GM19240 (cell line): ENCODE measurements at regions not wholly inside any gene's neighbourhood (a gene's known extent, or its start where the extent isn't known, plus 50 kb on each side); places are given as distances from the start of the nearest gene placed in this dataset.
"Not testable (repeated sequence)": the region's sequence is repeated elsewhere in the genome, so short reads cannot be mapped to it uniquely, and the experiment has no call there.

Experiments
- DNase-seq: peaks from one replicate; pipeline ENCODE4 v3.0.0; 2011; ENCODE audit warnings: low spot score; ENCODE audit not compliant: insufficient read length

GRCh38 chrX:68951942-68952619, 123.3 kb downstream of the EFNB1 start:
- DNase-seq = not testable (repeated sequence)

- no peak for DNase-seq
Observed at GRCh38 chrX:68950937-68951336, 122.1 kb downstream of the EFNB1 start.

- no peak for DNase-seq
Observed at GRCh38 chrX:68947882-68948605, 119.2 kb downstream of the EFNB1 start.

- no peak for DNase-seq
Observed at GRCh38 chrX:68945603-68946228, 116.9 kb downstream of the EFNB1 start.

GRCh38 chrX:68945081-68945602, 116.3 kb downstream of the EFNB1 start:
- DNase-seq = no peak

DNA sequence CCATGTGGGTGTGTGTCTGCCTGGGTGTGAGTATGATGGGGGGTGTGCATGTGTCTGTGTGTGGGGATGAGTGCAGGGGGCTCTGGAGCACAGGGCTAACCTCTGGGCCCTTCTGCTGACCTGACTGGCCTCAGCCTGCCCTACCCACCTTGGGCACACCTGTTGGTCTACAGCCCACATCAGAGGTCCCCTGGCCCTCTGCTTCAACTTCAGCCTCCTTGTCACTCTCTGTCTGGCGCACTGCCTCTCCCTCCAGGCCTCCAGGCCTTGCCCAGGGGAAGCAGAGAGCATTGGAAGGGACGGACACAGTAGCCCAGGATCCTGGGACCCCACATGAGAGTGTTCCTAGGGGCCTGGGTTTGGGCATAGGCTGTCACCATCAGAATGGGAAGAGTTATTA, 115.4 kb downstream of the EFNB1 start:
- DNase-seq = no peak

- DNase-seq = no peak
Observed at GRCh38 chrX:68942840-68943239, 114.0 kb downstream of the EFNB1 start.

- DNase-seq = no peak
Observed at GRCh38 chrX:68942104-68942503, 113.3 kb downstream of the EFNB1 start.

DNA sequence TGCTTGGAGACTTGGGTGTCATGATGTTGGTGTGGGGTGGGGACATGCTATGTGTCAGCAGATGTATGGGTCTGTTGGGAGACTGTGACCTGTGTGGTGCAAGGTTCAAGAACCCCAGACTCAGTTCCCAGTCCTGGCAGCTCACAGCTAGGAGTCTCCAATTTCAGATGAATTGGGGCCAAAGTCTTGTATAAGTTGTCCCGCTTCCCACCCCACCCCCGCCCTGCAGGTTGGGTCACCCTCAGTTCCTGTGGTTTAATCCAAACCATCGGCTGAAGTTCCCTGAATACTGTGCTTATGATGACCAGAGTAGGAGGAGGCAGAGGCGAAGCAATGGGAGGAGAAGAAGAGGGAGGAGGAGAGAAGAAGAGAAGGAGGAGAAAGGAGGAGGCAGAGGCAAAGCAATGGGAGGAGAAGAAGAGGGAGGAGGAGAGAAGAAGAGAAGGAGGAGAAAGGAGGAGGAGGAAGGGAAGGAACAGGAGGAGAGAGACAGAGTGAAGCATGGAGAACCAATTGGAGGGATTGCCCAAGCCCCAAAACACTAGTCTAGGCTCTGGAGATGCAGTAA, 112.6 kb downstream of the EFNB1 start:
- no peak for DNase-seq

DNA sequence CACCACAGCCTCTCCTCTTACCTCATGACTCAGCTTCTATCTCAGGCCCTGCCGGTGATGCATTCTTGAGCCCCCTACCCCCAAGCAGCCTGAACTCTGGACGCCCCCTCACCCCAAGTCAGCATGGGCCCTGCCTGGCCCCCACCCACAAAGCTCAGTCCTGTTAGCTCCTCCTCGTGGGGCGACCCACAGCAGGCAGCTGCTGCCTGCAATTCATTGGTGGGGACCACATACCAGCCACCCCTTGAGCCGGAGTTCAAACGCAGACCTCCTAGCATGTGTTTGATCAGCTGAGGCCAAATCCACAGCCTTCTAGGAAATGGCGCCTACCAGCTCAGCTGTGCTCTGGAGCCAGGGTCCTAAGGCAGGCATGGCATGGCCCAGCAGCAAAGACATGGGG, 111.8 kb downstream of the EFNB1 start:
- DNase-seq = no peak

DNA sequence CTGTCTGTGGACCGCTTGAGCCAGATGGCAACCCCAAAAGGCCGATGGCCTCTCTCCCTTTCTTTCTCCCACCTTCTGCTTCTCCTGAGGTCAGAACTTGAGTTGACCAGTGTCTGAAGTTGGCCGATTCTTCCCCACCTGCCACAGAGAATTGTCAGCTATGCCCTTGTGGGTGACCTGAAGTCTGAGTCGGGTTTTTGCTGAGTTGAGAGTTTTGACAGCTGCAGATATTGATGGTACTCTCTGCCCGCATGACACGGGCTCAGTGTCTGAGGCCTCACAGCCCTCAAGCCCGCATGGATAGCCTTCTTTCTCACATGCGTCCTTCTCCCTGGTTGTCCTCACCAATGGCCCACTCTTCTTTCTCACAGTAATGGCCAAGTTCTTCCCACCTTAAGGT, 111.0 kb downstream of the EFNB1 start:
- DNase-seq = no peak

DNA sequence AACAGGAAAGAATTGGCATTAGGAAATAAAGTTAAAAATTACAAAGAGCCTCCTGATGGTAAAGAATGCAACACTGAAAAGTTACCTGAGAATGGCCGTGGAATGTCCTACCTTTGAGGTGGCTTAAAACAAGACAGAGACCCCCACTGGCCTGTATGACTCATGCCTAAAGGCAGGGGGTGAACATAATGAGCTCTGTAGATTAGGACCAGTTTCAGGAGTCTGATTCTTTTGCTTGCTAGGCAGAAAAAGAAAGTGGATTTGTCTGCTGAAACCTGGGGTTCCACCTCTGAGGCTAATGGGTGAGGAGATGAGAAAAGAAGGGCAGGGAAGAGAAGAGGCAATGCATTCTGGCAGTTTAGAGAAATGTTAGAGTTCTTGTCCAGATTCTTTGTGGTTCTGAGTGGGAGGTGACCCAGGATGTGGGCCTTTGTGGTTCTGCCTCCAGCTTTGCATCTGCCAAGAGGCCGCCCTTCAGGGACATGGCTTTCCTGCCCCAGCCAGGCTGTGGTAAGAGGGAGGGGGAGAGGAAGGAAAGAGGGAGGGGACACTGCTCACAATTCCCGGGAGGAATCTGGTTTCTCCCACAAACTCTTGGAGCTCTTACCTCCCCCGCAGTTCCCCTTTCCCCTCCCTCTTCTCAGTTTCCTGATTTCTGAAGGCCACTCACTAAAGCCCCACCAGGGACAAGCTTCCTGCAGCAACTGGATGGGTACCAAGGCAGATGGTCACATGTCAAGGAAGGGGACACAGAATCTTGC, 109.6 kb downstream of the EFNB1 start:
- no peak for DNase-seq

DNA sequence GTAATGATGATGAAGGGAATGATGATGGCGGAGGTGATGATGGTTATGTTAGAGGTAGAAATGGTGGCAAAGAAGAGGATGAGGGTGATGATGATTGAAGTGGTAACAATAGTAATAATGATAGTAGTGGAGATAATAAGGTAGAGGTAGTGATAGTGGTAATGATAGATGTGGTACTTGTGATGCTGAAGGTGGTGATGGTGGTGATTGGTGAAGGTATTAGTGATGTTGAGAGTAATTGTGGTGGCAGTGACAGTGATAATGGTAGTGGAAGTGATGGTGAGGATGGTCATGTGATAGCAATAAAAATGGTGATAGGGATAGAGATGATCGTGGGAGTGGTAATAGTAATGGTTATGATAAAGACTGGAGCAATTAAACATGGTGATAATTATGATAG, 108.8 kb downstream of the EFNB1 start:
- no peak for DNase-seq

- no peak for DNase-seq
Observed at GRCh38 chrX:68936608-68937007, 107.8 kb downstream of the EFNB1 start.

DNA sequence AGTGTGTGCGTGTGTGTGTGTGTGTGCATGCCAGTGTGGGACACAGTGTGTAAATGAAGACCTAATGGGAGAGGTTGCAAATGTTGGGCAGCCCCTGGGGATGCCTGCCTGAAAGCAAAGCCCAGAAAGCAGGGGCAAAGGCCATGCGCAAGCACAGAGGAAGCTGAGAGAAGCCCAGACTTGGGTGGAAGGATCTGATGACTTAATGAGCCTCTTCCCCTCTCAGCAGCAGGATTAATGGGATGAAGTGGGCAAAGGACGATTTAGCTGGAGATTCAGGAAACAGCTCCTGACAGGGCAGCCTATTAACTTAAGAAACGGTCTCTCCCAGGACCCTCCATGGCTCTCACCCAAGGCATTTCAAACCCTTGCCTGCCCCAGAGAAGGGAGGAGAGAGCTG, 107.3 kb downstream of the EFNB1 start:
- DNase-seq = no peak

DNA sequence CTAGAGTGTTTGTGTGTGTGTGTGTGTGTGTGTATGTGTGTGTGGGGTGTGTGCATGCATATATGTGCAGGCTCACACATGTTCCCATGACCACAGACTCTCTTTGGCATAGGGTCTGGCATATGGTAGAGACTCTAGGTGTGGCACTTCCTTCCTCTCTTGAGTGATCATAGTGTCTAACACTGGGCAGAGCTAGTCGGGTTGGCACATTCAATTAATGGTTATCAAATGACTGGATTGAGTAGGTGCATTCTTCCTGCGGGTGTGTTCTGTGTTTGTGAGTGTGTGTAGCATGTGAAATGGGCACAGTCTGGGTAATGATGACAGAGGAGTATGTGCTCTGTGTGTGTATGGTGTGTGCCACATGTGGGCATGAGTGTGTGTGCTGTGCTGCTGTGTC, 106.5 kb downstream of the EFNB1 start:
- DNase-seq = no peak

DNA sequence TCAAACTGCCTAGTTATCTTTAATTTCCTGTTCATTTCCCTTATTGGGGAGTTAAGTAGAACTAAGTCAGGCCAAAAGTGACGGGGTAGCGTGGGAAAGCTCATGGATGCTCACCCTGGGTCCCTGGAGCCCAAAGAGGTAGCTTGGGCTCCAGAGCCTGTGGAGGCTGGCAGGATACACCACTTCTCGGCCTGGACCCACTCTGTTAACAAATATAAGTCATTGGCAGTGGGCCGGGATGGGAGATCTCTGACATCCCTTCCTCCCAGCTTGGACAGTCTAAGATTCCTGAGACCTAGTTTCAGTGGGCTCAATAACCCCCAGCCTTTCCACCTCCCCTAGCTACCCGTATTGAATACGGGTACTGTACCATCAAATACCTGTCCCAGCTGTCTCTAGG, 106.1 kb downstream of the EFNB1 start:
- no peak for DNase-seq

GRCh38 chrX:68934421-68934820, 105.6 kb downstream of the EFNB1 start:
- DNase-seq = no peak

DNA sequence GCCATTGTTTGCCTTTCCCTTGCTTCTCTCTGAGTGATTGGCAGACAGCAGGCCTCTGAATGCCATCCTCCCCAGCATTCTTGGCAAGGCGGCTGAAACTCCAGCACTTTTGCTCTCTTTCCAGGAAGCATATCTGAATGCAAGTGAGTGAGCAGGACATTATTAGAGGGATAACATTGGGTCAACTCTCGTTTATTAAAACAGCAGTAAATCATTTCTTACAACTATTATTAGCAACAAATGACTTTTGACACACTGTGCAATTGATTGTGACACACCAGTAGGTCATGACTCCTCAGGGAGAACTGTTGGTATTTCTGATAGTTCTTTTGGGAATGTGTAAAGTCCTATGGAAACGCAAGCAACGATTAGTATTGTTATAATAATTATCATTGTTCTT, 103.8 kb downstream of the EFNB1 start:
- no peak for DNase-seq

GRCh38 chrX:68931345-68931744, 102.5 kb downstream of the EFNB1 start:
- no peak for DNase-seq

- DNase-seq = no peak
Observed at GRCh38 chrX:68930542-68931317, 101.9 kb downstream of the EFNB1 start.
